A549 (cell line): ENCODE measurements at regions not wholly inside any gene's neighbourhood (a gene's known extent, or its start where the extent isn't known, plus 50 kb on each side); places are given as distances from the start of the nearest gene placed in this dataset.

Source experiments
- ATAC-seq, 2 experiments: fragments of 200-7000 bp in 1 of 2; fragments of >200 bp in 1 of 2; cut with Nextera tagmentation in 1 of 2; cut with Tn5 transposase in 1 of 2; 3 replicates each; pipeline versions ENCODE4 v1.8.0 to v1.9.1; 2018 to 2020; ENCODE audit warnings: mild to moderate bottlenecking in 1 of 2, moderate library complexity in 1 of 2
- CTCF ChIA-PET: fragments of 300-600 bp; sonication (Branson Sonifier 250); formaldehyde crosslinking; extraction: SDS; loops from one replicate; lab custom pipeline; 2021; ENCODE audit warnings: antibody characterized with exemption, inconsistent platforms; lab: Yijun Ruan, JAX
- POLR2A ChIA-PET: fragments of 350-600 bp; formaldehyde crosslinking; extraction: SDS; loops from one replicate; lab custom pipeline; 2021; ENCODE audit warnings: antibody characterized with exemption, inconsistent platforms; lab: Yijun Ruan, JAX
- DNase-seq, 2 experiments: peaks; one replicate each; pipeline versions ENCODE4 v3.0.0 to v3.0.0-alpha.2; 2011 to 2016; ENCODE audit warnings: low read depth in 1 of 2, low spot score in 1 of 2
- FAIRE-seq: peaks from 2 replicates; lab custom pipeline; 2011; peaks lifted over from hg19 to GRCh38; lab: Jason Lieb, UNC
- H3K27ac ChIP-seq, 2 experiments: fragments of >200 bp; sonication (Bioruptor Twin); formaldehyde crosslinking; 3 replicates each; pipeline ENCODE4 v1.5.1; 2016 to 2017
- H3K4me1 ChIP-seq: fragments of >200 bp; sonication (Bioruptor Twin); formaldehyde crosslinking; 3 replicates; pipeline ENCODE4 v1.6.1; 2016
- H3K4me2 ChIP-seq: fragments of >200 bp; sonication (Bioruptor Twin); formaldehyde crosslinking; 3 replicates; pipeline ENCODE4 v1.6.1; 2016
- H3K4me3 ChIP-seq: fragments of >200 bp; sonication (Bioruptor Twin); formaldehyde crosslinking; 3 replicates; pipeline ENCODE4 v1.5.1; 2016
- H3K9me3 ChIP-seq: fragments of >200 bp; sonication (Bioruptor Twin); formaldehyde crosslinking; 3 replicates; pipeline ENCODE4 v1.6.1; 2016
- BHLHE40 ChIP-seq: IDR thresholded peaks from 2 replicates; pipeline ENCODE4 v1.6.1; 2012; ENCODE audit warnings: low read depth, low read length, inconsistent platforms
- CBX2 ChIP-seq: fragments of 200-600 bp; sonication (generic); IDR thresholded peaks from 2 replicates; pipeline ENCODE4 v1.6.1; 2016; ENCODE audit warnings: low read depth, mild to moderate bottlenecking, borderline replicate concordance
- CHD2 ChIP-seq: fragments of 150-350 bp; IDR thresholded peaks from 2 replicates; pipeline ENCODE4 v1.6.1; 2014; ENCODE audit warnings: low read length; ENCODE audit not compliant: partially characterized antibody
- EHF ChIP-seq: fragments of 250-450 bp; sonication (Bioruptor Pico); IDR thresholded peaks from 2 replicates; pipeline ENCODE4 v1.5.0; 2020; ENCODE audit warnings: mild to moderate bottlenecking
- EHMT2 ChIP-seq: fragments of 200-600 bp; sonication (generic); IDR thresholded peaks from 2 replicates; pipeline ENCODE4 v1.6.1; 2016; ENCODE audit warnings: antibody characterized with exemption, low read depth, mild to moderate bottlenecking, moderate library complexity
- ESRRA ChIP-seq: fragments of 150-350 bp; IDR thresholded peaks from 2 replicates; pipeline ENCODE4 v1.6.1; 2014; ENCODE audit warnings: mild to moderate bottlenecking, low read length, borderline replicate concordance
- FOSL2 ChIP-seq, 2 experiments: fragments of 450-650 bp in 1 of 2; fragments of >200 bp in 1 of 2; sonication (Bioruptor Twin) in 1 of 2; formaldehyde crosslinking; IDR thresholded peaks; 2 replicates each; pipeline versions ENCODE4 v1.5.0 to v1.6.1; 2016 to 2020; ENCODE audit warnings: mild to moderate bottlenecking in 1 of 2, moderate library complexity in 1 of 2
- HDAC2 ChIP-seq: fragments of 200-600 bp; sonication (generic); IDR thresholded peaks from 2 replicates; pipeline ENCODE4 v1.6.1; 2016
- HOXA7 ChIP-seq: fragments of 250-450 bp; sonication (Bioruptor Pico); IDR thresholded peaks from 2 replicates; pipeline ENCODE4 v1.5.0; 2020; ENCODE audit warnings: mild to moderate bottlenecking, moderate library complexity
- HOXB13 ChIP-seq: fragments of 250-450 bp; sonication (Bioruptor Pico); IDR thresholded peaks from 2 replicates; pipeline ENCODE4 v1.5.0; 2020; ENCODE audit warnings: low read depth, mild to moderate bottlenecking, moderate library complexity
- HOXB5 ChIP-seq: fragments of 250-450 bp; sonication (Bioruptor Pico); IDR thresholded peaks from 2 replicates; pipeline ENCODE4 v1.5.0; 2020; ENCODE audit warnings: mild to moderate bottlenecking, moderate library complexity
- JUN ChIP-seq, 2 experiments: fragments of >200 bp; sonication (Bioruptor Twin); formaldehyde crosslinking; IDR thresholded peaks; 2 replicates in 1 of 2; 3 replicates in 1 of 2; pipeline ENCODE4 v1.6.1; 2016 to 2017
- JUNB ChIP-seq: fragments of >200 bp; sonication (Bioruptor Twin); formaldehyde crosslinking; IDR thresholded peaks from 2 replicates; pipeline ENCODE4 v1.6.1; 2016
- KDM5A ChIP-seq: fragments of 200-600 bp; sonication (generic); IDR thresholded peaks from 2 replicates; pipeline ENCODE4 v1.6.1; 2016; ENCODE audit warnings: antibody characterized with exemption, mild to moderate bottlenecking
- MAFK ChIP-seq: fragments of 450-650 bp; IDR thresholded peaks from 2 replicates; pipeline ENCODE4 v1.6.1; 2014; ENCODE audit not compliant: partially characterized antibody
- MAZ ChIP-seq: fragments of 150-350 bp; IDR thresholded peaks from 2 replicates; pipeline ENCODE4 v1.6.1; 2014; ENCODE audit warnings: antibody characterized with exemption, low read depth, low read length, borderline replicate concordance
- NFE2L2 ChIP-seq: fragments of 150-350 bp; conservative IDR thresholded peaks from 2 replicates; pipeline ENCODE4 v1.6.1; 2014; ENCODE audit warnings: low read length
- NPAS2 ChIP-seq: fragments of 250-450 bp; sonication (Bioruptor Pico); IDR thresholded peaks from 2 replicates; pipeline ENCODE4 v1.8.0; 2022; ENCODE audit warnings: mild to moderate bottlenecking, moderate library complexity, borderline replicate concordance
- NR3C1 ChIP-seq: fragments of >200 bp; sonication (Bioruptor Twin); formaldehyde crosslinking; IDR thresholded peaks from 3 replicates; pipeline ENCODE4 v1.6.1; 2017
- POLR2A ChIP-seq: IDR thresholded peaks from 2 replicates; pipeline ENCODE4 v1.6.1; 2012; ENCODE audit warnings: mild to moderate bottlenecking, low read length
- RARB ChIP-seq: fragments of 250-450 bp; sonication (Bioruptor Pico); IDR thresholded peaks from 2 replicates; pipeline ENCODE4 v1.8.0; 2021; ENCODE audit warnings: mild to moderate bottlenecking, moderate library complexity
- RNF2 ChIP-seq: fragments of 200-600 bp; sonication (generic); IDR thresholded peaks from 2 replicates; pipeline ENCODE4 v1.6.1; 2016; ENCODE audit warnings: low read depth, mild to moderate bottlenecking, antibody characterized with exemption, moderate library complexity, borderline replicate concordance
- SMC3 ChIP-seq: fragments of >200 bp; sonication (Bioruptor Twin); formaldehyde crosslinking; IDR thresholded peaks from 3 replicates; pipeline ENCODE4 v1.6.1; 2018; ENCODE audit warnings: inconsistent platforms
- SREBF2 ChIP-seq: fragments of 450-650 bp; IDR thresholded peaks from 2 replicates; pipeline ENCODE4 v1.6.1; 2014; ENCODE audit warnings: mild to moderate bottlenecking, moderate library complexity
- ZC3H11A ChIP-seq: fragments of 450-650 bp; IDR thresholded peaks from 2 replicates; pipeline ENCODE4 v1.6.1; 2014; ENCODE audit warnings: antibody characterized with exemption, mild to moderate bottlenecking
- WGBS: methylation state at CpG from one replicate; pipeline ENCODE4 v1.1.6; 2017; ENCODE audit errors: missing lambda C conversion rate; 5-methylcytosine and 5-hydroxymethylcytosine counted together
- TF ChIP-seq, protein P1 (sequence below): fragments of >200 bp; sonication (Bioruptor Twin); formaldehyde crosslinking; IDR thresholded peaks from 3 replicates; pipeline ENCODE4 v1.6.1; 2016
- TF ChIP-seq, protein P2 (sequence below): IDR thresholded peaks from 2 replicates; pipeline ENCODE4 v1.6.1; 2012; ENCODE audit warnings: low read depth, borderline replicate concordance
- TF ChIP-seq, protein P3 (sequence below): fragments of >200 bp; sonication (Bioruptor Twin); formaldehyde crosslinking; IDR thresholded peaks from 3 replicates; pipeline ENCODE4 v1.5.1; 2016
- TF ChIP-seq, protein P4 (sequence below): IDR thresholded peaks from 2 replicates; pipeline ENCODE4 v1.6.1; 2012

DNA sequence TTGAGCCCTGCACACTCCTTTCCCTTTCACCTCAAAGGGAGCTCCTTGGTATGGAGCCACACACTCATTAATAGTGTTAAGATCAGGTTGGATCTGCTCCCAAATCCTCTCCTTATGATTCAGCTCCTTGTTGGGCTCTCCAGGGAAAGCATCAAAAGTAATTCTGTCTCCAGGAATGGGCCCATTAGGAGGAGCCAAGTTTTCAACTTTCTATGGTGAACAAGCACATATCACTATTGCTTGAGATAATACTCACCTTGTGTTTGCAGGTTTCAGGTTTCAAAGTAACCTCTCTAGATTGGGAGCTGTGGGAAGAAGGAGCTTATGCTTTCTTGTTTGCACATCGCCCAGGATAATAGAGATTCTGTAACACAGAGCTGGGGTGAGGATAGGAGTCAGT lies 164.8 kb downstream of the TNFSF18 start (continued):
- TF ChIP-seq SMC3 (no peak), HOXA7 (no peak), HOXB5 (CRISPR knock-in tag) (no peak)

DNA sequence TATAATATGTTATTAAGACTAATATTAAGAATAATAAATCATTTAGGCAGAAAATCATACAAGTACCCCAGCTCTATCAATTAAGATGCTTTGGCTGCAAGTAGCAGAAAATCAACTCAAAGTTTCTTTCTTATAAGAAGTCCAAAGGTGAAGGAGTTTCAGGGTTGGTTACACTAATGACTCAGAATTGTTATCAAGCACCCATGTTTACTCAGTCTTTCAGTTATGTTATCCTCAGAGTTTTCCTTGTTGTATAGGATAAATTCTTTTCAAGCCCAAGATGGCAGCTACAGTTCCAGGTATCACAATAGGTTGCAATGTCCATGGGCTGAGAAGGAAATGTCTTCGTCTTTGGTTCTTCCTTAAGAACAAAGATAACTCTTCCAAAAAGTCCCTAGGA lies 163.6 kb downstream of the TNFSF18 start:
- ATAC-seq (0 out of 6 replicates have a peak, but pooled peaks of 1 of the 2 experiments have one; percentile 25), DNase-seq (no peak), FAIRE-seq (no peak)
- no peak overlapping the region for H3K4me3 ChIP-seq
- ChIA-PET POLR2A (no interaction called here), CTCF (no interaction called here)
- 83% methylated on average over 1 of the region's 1 CpG for WGBS
- H3K4me2 ChIP-seq: peak overlapping the region; percentile 52
- no peak for TF ChIP-seq NR3C1
- no peak for TF ChIP-seq HDAC2
- TF ChIP-seq CBX2: no peak
- TF ChIP-seq BHLHE40: no peak
- no peak for TF ChIP-seq SREBF2
- TF ChIP-seq, protein P1, sequence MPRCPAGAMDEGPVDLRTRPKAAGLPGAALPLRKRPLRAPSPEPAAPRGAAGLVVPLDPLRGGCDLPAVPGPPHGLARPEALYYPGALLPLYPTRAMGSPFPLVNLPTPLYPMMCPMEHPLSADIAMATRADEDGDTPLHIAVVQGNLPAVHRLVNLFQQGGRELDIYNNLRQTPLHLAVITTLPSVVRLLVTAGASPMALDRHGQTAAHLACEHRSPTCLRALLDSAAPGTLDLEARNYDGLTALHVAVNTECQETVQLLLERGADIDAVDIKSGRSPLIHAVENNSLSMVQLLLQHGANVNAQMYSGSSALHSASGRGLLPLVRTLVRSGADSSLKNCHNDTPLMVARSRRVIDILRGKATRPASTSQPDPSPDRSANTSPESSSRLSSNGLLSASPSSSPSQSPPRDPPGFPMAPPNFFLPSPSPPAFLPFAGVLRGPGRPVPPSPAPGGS: no peak
- no peak for TF ChIP-seq ESRRA
- TF ChIP-seq NPAS2 (CRISPR knock-in tag): no peak
- no peak for TF ChIP-seq HOXB13 (CRISPR knock-in tag)
- no peak for TF ChIP-seq RARB (CRISPR knock-in tag)
- TF ChIP-seq, protein P2, sequence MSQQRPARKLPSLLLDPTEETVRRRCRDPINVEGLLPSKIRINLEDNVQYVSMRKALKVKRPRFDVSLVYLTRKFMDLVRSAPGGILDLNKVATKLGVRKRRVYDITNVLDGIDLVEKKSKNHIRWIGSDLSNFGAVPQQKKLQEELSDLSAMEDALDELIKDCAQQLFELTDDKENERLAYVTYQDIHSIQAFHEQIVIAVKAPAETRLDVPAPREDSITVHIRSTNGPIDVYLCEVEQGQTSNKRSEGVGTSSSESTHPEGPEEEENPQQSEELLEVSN: no peak
- TF ChIP-seq RNF2: no peak
- TF ChIP-seq EHF (CRISPR knock-in tag): no peak
- no peak for TF ChIP-seq POLR2A
- TF ChIP-seq JUNB: no peak
- no peak for TF ChIP-seq FOSL2 (IDR thresholded peaks at IDR 0.05)
- no peak for TF ChIP-seq FOSL2 (CRISPR knock-in tag; IDR thresholded peaks at IDR 0.05)
- no peak for TF ChIP-seq JUN (IDR thresholded peaks at IDR 0.05)
- TF ChIP-seq SMC3: no peak
- TF ChIP-seq NFE2L2: no peak
- TF ChIP-seq, protein P3, sequence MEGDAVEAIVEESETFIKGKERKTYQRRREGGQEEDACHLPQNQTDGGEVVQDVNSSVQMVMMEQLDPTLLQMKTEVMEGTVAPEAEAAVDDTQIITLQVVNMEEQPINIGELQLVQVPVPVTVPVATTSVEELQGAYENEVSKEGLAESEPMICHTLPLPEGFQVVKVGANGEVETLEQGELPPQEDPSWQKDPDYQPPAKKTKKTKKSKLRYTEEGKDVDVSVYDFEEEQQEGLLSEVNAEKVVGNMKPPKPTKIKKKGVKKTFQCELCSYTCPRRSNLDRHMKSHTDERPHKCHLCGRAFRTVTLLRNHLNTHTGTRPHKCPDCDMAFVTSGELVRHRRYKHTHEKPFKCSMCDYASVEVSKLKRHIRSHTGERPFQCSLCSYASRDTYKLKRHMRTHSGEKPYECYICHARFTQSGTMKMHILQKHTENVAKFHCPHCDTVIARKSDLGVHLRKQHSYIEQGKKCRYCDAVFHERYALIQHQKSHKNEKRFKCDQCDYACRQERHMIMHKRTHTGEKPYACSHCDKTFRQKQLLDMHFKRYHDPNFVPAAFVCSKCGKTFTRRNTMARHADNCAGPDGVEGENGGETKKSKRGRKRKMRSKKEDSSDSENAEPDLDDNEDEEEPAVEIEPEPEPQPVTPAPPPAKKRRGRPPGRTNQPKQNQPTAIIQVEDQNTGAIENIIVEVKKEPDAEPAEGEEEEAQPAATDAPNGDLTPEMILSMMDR: no peak
- peaks cover 28% of the 10 kb centered on the region for H3K4me1 ChIP-seq
- H3K9me3 ChIP-seq: no peaks in the 10 kb centered on the region
- peak overlapping the region in 1 of 2 experiments; percentile 34; a peak in 1 of 6 replicates for H3K27ac ChIP-seq

DNA sequence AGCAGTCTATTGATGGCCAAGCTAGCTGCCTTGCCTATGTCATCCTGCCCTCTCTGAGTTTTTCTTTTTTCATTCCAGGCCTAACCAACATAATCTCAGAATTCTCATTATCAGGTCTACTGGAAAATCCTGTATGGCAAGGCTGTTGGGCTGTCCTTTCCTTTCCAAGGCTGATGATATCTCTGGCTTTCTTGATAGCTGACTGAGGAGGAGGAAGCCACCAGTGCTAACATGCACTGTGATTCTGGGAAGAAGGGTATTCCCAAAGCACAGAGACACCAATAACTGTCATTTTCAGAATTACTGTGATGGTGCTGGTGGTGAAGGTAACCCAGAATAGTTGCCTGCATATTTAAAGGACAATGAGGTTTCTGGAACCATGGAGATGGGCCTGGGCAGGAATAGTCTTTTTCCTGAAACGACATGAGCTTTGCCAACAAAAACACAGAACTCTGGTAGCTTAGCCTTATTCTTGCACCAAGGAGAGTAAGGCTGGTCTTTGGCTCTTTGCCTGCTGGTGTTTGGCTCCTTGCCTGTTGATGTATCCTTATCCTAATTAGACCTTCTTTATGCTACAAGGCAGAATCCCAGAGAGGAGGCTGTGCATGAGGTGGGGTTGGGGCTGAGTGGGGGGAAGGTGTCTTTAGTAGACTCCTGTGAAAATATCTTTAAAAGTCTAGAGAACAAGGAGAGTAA lies 157.4 kb downstream of the TNFSF18 start:
- Histone ChIP-seq H3K4me2 (peak overlapping the region; percentile 26; the same call in 2 of the 3 replicates), H3K4me3 (no peak overlapping the region), H3K9me3 (no peaks in the 10 kb centered on the region), H3K27ac (peak overlapping the region; percentile 24 to 40; a peak in 4 of 6 replicates), H3K4me1 (peaks cover 34% of the 10 kb centered on the region)
- ATAC-seq (no peak), DNase-seq (no peak), FAIRE-seq (no peak)
- ChIA-PET CTCF (interaction anchor here (1.0 to 2.6 kb wide), 4 partner anchors 56 to 309 kb away, joined by 4 to 5 read pairs (median 5); no protein-coding TSS in a partner anchor), POLR2A (no interaction called here)
- 5% methylated on average over 1 of the region's 1 CpG for WGBS
- TF ChIP-seq KDM5A (no peak), CHD2 (no peak), ZC3H11A (no peak), EHMT2 (no peak), MAZ (no peak), NPAS2 (CRISPR knock-in tag) (no peak), SREBF2 (no peak), NFE2L2 (no peak), HOXB5 (CRISPR knock-in tag) (no peak), MAFK (no peak), JUN (IDR thresholded peaks at IDR 0.05) (no peak)
- TF ChIP-seq, protein P4, sequence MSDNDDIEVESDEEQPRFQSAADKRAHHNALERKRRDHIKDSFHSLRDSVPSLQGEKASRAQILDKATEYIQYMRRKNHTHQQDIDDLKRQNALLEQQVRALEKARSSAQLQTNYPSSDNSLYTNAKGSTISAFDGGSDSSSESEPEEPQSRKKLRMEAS: no peak
